ENCODE measurements at regions not wholly inside any gene's neighbourhood (a gene's known extent, or its start where the extent isn't known, plus 50 kb on each side); places are given as distances from the start of the nearest gene placed in this dataset.

DNA sequence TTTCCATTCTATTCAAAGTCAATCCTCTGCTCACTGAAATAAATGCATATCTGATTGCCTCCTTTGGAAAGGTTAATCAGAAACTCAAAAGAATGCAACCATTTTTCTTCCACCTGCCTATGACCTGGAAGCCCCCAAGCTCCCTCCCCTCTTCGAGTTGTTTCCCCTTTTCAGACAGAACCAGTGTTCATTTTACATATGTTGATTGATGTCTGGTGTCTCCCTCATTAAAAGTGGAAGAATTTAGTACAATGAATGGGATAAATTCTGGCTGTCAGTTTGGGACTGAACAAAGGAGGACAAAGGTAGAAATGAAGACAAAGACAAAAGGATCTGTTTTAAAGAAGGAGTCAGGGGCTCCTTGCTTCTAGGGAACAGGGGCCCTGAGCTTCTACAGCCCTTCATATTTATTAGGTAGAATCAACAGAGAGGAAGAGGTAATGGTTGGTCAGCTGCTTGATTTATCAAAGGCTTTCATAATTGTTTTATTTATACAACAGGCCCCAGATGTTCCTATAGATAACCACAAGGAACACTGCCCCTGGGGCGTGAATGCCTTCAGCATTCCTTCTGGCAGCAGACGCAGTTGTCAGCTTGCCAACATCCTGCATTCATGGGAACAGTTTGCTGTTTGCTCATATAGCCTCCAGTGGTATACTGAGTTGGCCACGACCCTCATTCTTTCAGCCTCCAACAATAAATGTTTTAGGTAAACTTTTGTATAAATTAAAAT, 949.8 kb upstream of the LRATD1 start:
- ChIA-PET CTCF (no interaction called here), POLR2A (no interaction called here)
- no peaks in the 10 kb centered on the region for H3K36me3 ChIP-seq (ENCODE audit: control insufficient read depth in 2 of 2, insufficient read depth in 1 of 2, low read length in 2 of 2)
- no peaks in the 10 kb centered on the region for H3K9me3 ChIP-seq (ENCODE audit: control insufficient read depth, insufficient read depth, low read depth, low read length)
- no peak overlapping the region for H3K4me3 ChIP-seq (ENCODE audit: low read depth, low read length)
- no peaks in the 10 kb centered on the region for H3K4me1 ChIP-seq (ENCODE audit: control insufficient read depth, insufficient read depth, low read length)
- no peak overlapping the region for H3K27ac ChIP-seq (ENCODE audit: extremely low read depth, low read depth, low read length)
- no peak for TF ChIP-seq ZNF248 (tag by site-specific recombination; IDR thresholded peaks at IDR 0.05)
- no peak for TF ChIP-seq ZNF707 (tag by site-specific recombination; IDR thresholded peaks at IDR 0.05)
- TF ChIP-seq ZNF311 (tag by site-specific recombination; IDR thresholded peaks at IDR 0.05; ENCODE audit: borderline replicate concordance) = no peak
- no peak for TF ChIP-seq ZNF404 (tag by site-specific recombination; IDR thresholded peaks at IDR 0.05)
- TF ChIP-seq, protein P1, sequence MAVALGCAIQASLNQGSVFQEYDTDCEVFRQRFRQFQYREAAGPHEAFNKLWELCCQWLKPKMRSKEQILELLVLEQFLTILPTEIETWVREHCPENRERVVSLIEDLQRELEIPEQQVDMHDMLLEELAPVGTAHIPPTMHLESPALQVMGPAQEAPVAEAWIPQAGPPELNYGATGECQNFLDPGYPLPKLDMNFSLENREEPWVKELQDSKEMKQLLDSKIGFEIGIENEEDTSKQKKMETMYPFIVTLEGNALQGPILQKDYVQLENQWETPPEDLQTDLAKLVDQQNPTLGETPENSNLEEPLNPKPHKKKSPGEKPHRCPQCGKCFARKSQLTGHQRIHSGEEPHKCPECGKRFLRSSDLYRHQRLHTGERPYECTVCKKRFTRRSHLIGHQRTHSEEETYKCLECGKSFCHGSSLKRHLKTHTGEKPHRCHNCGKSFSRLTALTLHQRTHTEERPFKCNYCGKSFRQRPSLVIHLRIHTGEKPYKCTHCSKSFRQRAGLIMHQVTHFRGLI (tag by site-specific recombination; IDR thresholded peaks at IDR 0.05) = no peak

DNA sequence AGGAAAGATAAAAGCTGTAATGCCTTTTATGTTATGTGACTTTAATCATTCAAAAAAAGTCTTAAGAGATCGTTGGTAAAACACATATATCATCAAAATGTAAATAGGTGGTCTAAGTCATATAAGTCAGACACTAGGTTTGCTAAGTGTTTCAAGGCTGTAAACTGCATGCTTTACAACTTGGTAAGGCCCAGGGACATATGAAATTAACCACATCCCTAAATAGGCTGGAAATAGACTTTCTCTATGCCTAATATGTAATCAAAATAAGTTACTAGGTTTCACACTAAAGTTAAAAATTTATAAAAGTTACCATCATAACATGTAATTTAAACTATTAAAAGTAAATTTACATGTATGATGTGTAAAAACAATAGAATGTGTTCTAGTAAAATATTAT, 946.3 kb upstream of the LRATD1 start:
- ChIA-PET POLR2A (no interaction called here), CTCF (no interaction called here)
- Histone ChIP-seq H3K36me3 (ENCODE audit: control insufficient read depth in 2 of 2, insufficient read depth in 1 of 2, low read length in 2 of 2) (no peaks in the 10 kb centered on the region), H3K4me3 (ENCODE audit: low read depth, low read length) (no peak overlapping the region), H3K27ac (ENCODE audit: extremely low read depth, low read depth, low read length) (no peak overlapping the region), H3K4me1 (ENCODE audit: control insufficient read depth, insufficient read depth, low read length) (no peaks in the 10 kb centered on the region), H3K9me3 (ENCODE audit: control insufficient read depth, insufficient read depth, low read depth, low read length) (no peaks in the 10 kb centered on the region)
- TF ChIP-seq KLF8 (tag by site-specific recombination; IDR thresholded peaks at IDR 0.05) = no peak
- no peak for TF ChIP-seq ZIC2 (tag by site-specific recombination; IDR thresholded peaks at IDR 0.05)
- TF ChIP-seq, protein P2, sequence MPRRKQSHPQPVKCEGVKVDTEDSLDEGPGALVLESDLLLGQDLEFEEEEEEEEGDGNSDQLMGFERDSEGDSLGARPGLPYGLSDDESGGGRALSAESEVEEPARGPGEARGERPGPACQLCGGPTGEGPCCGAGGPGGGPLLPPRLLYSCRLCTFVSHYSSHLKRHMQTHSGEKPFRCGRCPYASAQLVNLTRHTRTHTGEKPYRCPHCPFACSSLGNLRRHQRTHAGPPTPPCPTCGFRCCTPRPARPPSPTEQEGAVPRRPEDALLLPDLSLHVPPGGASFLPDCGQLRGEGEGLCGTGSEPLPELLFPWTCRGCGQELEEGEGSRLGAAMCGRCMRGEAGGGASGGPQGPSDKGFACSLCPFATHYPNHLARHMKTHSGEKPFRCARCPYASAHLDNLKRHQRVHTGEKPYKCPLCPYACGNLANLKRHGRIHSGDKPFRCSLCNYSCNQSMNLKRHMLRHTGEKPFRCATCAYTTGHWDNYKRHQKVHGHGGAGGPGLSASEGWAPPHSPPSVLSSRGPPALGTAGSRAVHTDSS (tag by site-specific recombination; IDR thresholded peaks at IDR 0.05) = no peak
- no peak for TF ChIP-seq PBX3 (CRISPR knock-in tag; IDR thresholded peaks at IDR 0.05)
- no peak for TF ChIP-seq ZXDB (tag by site-specific recombination; IDR thresholded peaks at IDR 0.05)
- no peak for TF ChIP-seq TRIM28 (IDR thresholded peaks at IDR 0.05; ENCODE audit: borderline replicate concordance, low read length)
- no peak for TF ChIP-seq YY1 (tag by site-specific recombination; IDR thresholded peaks at IDR 0.05)
- TF ChIP-seq ZNF623 (tag by site-specific recombination; IDR thresholded peaks at IDR 0.05) = no peak
- no peak for TF ChIP-seq ZNF138 (tag by site-specific recombination; IDR thresholded peaks at IDR 0.05; ENCODE audit: borderline replicate concordance)
- TF ChIP-seq ZNF335 (tag by site-specific recombination; conservative IDR thresholded peaks at IDR 0.05) = no peak
- no peak for TF ChIP-seq ZNF121 (tag by site-specific recombination; IDR thresholded peaks at IDR 0.05)
- TF ChIP-seq OSR2 (tag by site-specific recombination; IDR thresholded peaks at IDR 0.05) = no peak

DNA sequence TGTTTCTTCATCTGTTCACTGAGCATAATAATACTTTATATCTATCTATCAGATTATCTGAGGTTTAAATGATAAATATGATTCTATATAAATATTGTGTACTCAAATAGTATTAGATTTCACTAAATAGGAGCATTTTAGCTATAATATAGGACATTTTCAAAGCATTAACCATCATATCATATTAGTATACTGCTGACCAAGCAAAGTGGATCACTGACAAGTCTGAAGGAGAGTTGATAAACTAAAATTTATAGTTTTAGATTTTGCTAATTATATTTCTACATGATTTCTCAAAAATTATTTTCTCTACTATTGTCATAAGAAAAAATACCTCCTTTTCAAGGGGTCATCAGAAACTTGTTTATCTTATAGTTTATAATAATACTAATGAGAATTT, 937.8 kb upstream of the LRATD1 start:
- H3K27ac ChIP-seq (ENCODE audit: extremely low read depth, low read depth, low read length) = no peak overlapping the region
- no peak overlapping the region for H3K4me3 ChIP-seq (ENCODE audit: low read depth, low read length)
- POLR2A ChIA-PET = no interaction called here
- H3K9me3 ChIP-seq (ENCODE audit: control insufficient read depth, insufficient read depth, low read depth, low read length) = no peaks in the 10 kb centered on the region
- CTCF ChIA-PET = no interaction called here
- no peaks in the 10 kb centered on the region for H3K36me3 ChIP-seq (ENCODE audit: control insufficient read depth in 2 of 2, insufficient read depth in 1 of 2, low read length in 2 of 2)
- H3K4me1 ChIP-seq (ENCODE audit: control insufficient read depth, insufficient read depth, low read length) = no peaks in the 10 kb centered on the region
- no peak for TF ChIP-seq ZFP3 (tag by site-specific recombination; IDR thresholded peaks at IDR 0.05; ENCODE audit: low read depth)
- no peak for TF ChIP-seq TRIM28 (IDR thresholded peaks at IDR 0.05; ENCODE audit: borderline replicate concordance, low read length)
- no peak for TF ChIP-seq ZNF132 (tag by site-specific recombination; IDR thresholded peaks at IDR 0.05; ENCODE audit: borderline replicate concordance)
- no peak for TF ChIP-seq ZNF530 (tag by site-specific recombination; IDR thresholded peaks at IDR 0.05; ENCODE audit: low read depth)
- no peak for TF ChIP-seq ZNF18 (tag by site-specific recombination; IDR thresholded peaks at IDR 0.05)
- no peak for TF ChIP-seq MEIS1 (CRISPR knock-in tag; IDR thresholded peaks at IDR 0.05; ENCODE audit: borderline replicate concordance)
- no peak for TF ChIP-seq ZNF776 (tag by site-specific recombination; IDR thresholded peaks at IDR 0.05; ENCODE audit: borderline replicate concordance)
- TF ChIP-seq MYNN (tag by site-specific recombination; IDR thresholded peaks at IDR 0.05; ENCODE audit: borderline replicate concordance) = no peak
